RWPE2 (cell line): ENCODE measurements at regions not wholly inside any gene's neighbourhood (a gene's known extent, or its start where the extent isn't known, plus 50 kb on each side); places are given as distances from the start of the nearest gene placed in this dataset.

ENCODE experiments used
- ATAC-seq: fragments of 200-7000 bp; cut with Tn5 transposase; 3 replicates; pipeline ENCODE4 v1.9.1; 2021; ENCODE audit warnings: low read depth
- DNase-seq: peaks from one replicate; pipeline ENCODE4 v3.0.0-alpha.2; 2020; ENCODE audit warnings: low spot score
- H3K27ac ChIP-seq: fragments of 450-650 bp; 2 replicates; pipeline ENCODE4 v1.5.1; 2017; ENCODE audit warnings: mild to moderate bottlenecking; ENCODE audit not compliant: poor library complexity, severe bottlenecking
- H3K27me3 ChIP-seq: fragments of 250-450 bp; sonication (Bioruptor Pico); 2 replicates; pipeline ENCODE4 v1.5.1; 2021; ENCODE audit warnings: mild to moderate bottlenecking, moderate library complexity; ENCODE audit not compliant: insufficient read depth, poor library complexity, severe bottlenecking
- H3K36me3 ChIP-seq: fragments of 250-450 bp; sonication (Bioruptor Pico); 2 replicates; pipeline ENCODE4 v1.5.1; 2020; ENCODE audit warnings: low read depth, mild to moderate bottlenecking, moderate library complexity
- H3K4me1 ChIP-seq: fragments of 250-450 bp; sonication (Bioruptor Pico); 2 replicates; pipeline ENCODE4 v1.5.1; 2021; ENCODE audit warnings: mild to moderate bottlenecking, moderate library complexity; ENCODE audit not compliant: insufficient read depth, poor library complexity, severe bottlenecking
- H3K4me3 ChIP-seq: fragments of 250-450 bp; sonication (Bioruptor Pico); 2 replicates; pipeline ENCODE4 v1.5.1; 2021; ENCODE audit warnings: mild to moderate bottlenecking, moderate library complexity; ENCODE audit not compliant: severe bottlenecking
- H3K9me3 ChIP-seq: fragments of 250-450 bp; sonication (Bioruptor Pico); 2 replicates; pipeline ENCODE4 v1.5.1; 2021; ENCODE audit warnings: mild to moderate bottlenecking, moderate library complexity; ENCODE audit not compliant: severe bottlenecking
- CTCF ChIP-seq: fragments of 450-650 bp; IDR thresholded peaks from one replicate; pipeline ENCODE4 v1.5.1; 2017; ENCODE audit warnings: mild to moderate bottlenecking, moderate library complexity; ENCODE audit not compliant: poor library complexity, severe bottlenecking

DNA sequence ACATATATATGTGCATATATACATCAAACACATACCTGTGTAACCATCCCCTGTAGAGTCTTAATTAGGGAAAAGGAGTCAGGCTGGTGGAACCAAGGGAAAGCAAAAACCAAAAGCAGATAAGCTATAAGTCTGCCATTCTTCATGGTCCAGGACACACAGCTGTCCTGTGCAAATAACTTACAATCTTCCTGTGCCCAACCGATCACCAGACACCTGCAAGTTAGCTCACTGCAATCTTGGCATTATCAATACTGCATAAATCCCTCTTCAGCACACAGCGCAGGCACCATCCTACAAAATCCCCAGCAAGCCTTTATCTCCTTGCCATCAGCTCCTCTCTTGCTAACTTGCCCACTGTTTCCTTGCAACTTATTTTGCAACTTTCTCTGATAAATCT lies 60.8 kb upstream of the DYNAP start:
- TF ChIP-seq CTCF = no peak
- Histone ChIP-seq H3K9me3 (no peaks in the 10 kb centered on the region), H3K27me3 (no peaks in the 10 kb centered on the region), H3K4me1 (no peaks in the 10 kb centered on the region), H3K27ac (no peak overlapping the region), H3K4me3 (no peak overlapping the region), H3K36me3 (no peaks in the 10 kb centered on the region)
- DNase-seq (no peak), ATAC-seq (no peak)

DNA sequence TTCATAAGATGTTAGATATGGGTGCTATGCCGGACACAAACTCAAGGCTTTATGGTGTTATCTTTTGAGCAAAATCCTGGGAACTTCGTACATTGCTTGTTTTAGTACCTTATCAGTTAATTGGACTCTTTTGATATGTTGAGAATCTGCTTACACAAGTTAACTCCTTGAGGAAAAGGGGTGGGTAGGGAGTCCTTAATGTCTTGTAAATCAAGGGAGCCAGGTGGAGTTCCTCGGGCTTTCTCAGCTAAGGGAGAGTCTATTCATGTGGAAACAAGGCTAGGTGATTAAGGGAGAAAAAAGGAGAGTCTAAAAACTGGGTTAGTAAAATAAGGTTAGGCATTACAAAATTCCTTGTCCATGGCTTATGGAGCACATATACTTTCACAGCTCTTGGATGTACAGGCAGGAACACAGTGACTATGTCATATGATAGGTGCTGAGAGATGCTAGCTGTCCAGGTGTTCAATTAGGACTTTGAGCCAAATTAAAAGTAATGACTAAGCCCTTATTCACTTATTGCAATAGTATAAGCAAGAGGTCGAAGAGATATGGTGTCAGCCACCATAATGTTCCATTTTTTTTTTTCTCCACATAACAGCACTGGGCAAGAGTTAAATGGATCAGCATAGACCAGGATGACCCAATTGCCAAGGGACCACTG lies 59.5 kb upstream of the DYNAP start:
- H3K4me1 ChIP-seq = no peaks in the 10 kb centered on the region
- DNase-seq (no peak), ATAC-seq (no peak)
- H3K27me3 ChIP-seq = no peaks in the 10 kb centered on the region
- no peaks in the 10 kb centered on the region for H3K36me3 ChIP-seq
- H3K9me3 ChIP-seq = no peaks in the 10 kb centered on the region
- H3K4me3 ChIP-seq = no peak overlapping the region
- H3K27ac ChIP-seq = no peak overlapping the region
- no peak for TF ChIP-seq CTCF

GRCh38 chr18:54532222-54532621 lies 58.8 kb upstream of the DYNAP start:
- DNase-seq (no peak), ATAC-seq (no peak)
- Histone ChIP-seq H3K9me3 (no peaks in the 10 kb centered on the region), H3K4me3 (no peak overlapping the region), H3K36me3 (no peaks in the 10 kb centered on the region), H3K4me1 (no peaks in the 10 kb centered on the region), H3K27me3 (no peaks in the 10 kb centered on the region), H3K27ac (no peak overlapping the region)
- no peak for TF ChIP-seq CTCF

- Histone ChIP-seq H3K27ac (no peak overlapping the region), H3K27me3 (no peaks in the 10 kb centered on the region), H3K4me1 (no peaks in the 10 kb centered on the region), H3K36me3 (no peaks in the 10 kb centered on the region), H3K4me3 (no peak overlapping the region), H3K9me3 (no peaks in the 10 kb centered on the region)
- no peak for ATAC-seq
- TF ChIP-seq CTCF = no peak
- no peak for DNase-seq
These were observed 58.1 kb upstream of the DYNAP start for GRCh38 chr18:54532962-54533361.
